ENCODE measurements at regions not wholly inside any gene's neighbourhood (a gene's known extent, or its start where the extent isn't known, plus 50 kb on each side); places are given as distances from the start of the nearest gene placed in this dataset.

- intact Hi-C loops (cut with micrococcal nuclease) = no loop called here
- no TSS peak for BruUV-seq (replicated peaks)
- H3K4me3 ChIP-seq (replicated peaks in 1 of 3; ENCODE audit: insufficient read depth in 1 of 3, low read depth in 1 of 3, low read length in 3 of 3) = no peak overlapping the region
- no peaks in the 10 kb centered on the region for H4K20me1 ChIP-seq (replicated peaks; ENCODE audit: control insufficient read depth, extremely low read depth, insufficient read depth, low read length)
- H3K27me3 ChIP-seq (ENCODE audit: control insufficient read depth in 2 of 2, insufficient read depth in 2 of 2, low read length in 2 of 2) = no peaks in the 10 kb centered on the region
- H3K27ac ChIP-seq (ENCODE audit: insufficient read depth, low read depth, low read length) = no peak overlapping the region
- no peaks in the 10 kb centered on the region for H3K79me2 ChIP-seq (ENCODE audit: control insufficient read depth, insufficient read depth, low read length)
- peaks cover 18% of the 10 kb centered on the region for H3K4me1 ChIP-seq (ENCODE audit: control insufficient read depth, extremely low read depth, insufficient read depth, low read length)
- H2AFZ ChIP-seq (ENCODE audit: low read depth, low read length) = no peak overlapping the region
- no peak overlapping the region for H3K9ac ChIP-seq (replicated peaks; ENCODE audit: extremely low read depth, insufficient read depth, low read length)
- DNase-seq (ENCODE audit: low read depth, low spot score) (peak; percentile 81), FAIRE-seq (peak; percentile 74)
- peak; percentile 91 for TF ChIP-seq GATA2 (IDR thresholded peaks at IDR 0.05; ENCODE audit: insufficient read depth, insufficient read length, low read depth, low read length)
- TF ChIP-seq EZH2 (IDR thresholded peaks at IDR 0.05; ENCODE audit: borderline replicate concordance, low read depth, low read length, severe bottlenecking) = no peak
- no peak for TF ChIP-seq CTCF (IDR thresholded peaks at IDR 0.05; ENCODE audit: extremely low read depth in 1 of 2, insufficient read depth in 1 of 2, low read depth in 1 of 2, low read length in 2 of 2)
- no peaks in the 10 kb centered on the region for H3K9me3 ChIP-seq (replicated peaks; ENCODE audit: control insufficient read depth, insufficient read depth, low read length)
- CTCF ChIA-PET = interaction anchor here (1.7 to 2.3 kb wide), 2 partner anchors 9 to 47 kb away, joined by 5 to 7 read pairs; no protein-coding TSS in a partner anchor
- dilution Hi-C loops (cut with MboI; ENCODE audit: extremely low pct_ligation_motif_present, low sequenced_read_pairs) = no loop called here
- no peaks in the 10 kb centered on the region for H3K36me3 ChIP-seq (ENCODE audit: control insufficient read depth in 2 of 2, extremely low read depth in 1 of 2, insufficient read depth in 2 of 2, low read length in 2 of 2)
- no peaks in the 10 kb centered on the region for H3K9me1 ChIP-seq (replicated peaks; ENCODE audit: control insufficient read depth, extremely low read depth, insufficient read depth, low read length)
- H3K4me2 ChIP-seq (ENCODE audit: insufficient read depth, low read length) = no peak overlapping the region
- POLR2A ChIA-PET = no interaction called here
Measured at GRCh38 chr10:29811751-29812427, 177.1 kb upstream of the SVIL start.

DNA sequence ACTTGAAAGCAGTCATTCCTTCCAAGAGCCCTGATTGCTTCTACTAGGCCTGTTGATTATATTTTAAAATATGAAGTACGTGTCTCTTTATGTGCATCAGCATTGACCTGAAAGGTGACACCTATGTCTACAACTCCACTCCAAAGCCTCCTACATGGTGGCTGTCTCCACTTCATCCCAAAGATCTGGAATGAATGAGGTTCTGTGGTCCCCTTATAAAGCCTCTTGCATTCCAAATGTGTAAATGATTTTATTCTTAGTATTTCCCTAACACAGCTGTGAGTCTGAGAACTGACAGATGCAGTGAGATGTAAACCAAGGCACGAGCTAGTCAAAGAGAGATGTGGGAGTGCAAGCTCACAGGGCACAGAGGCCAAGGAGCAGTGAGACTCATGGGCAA lies 176.0 kb upstream of the SVIL start:
- H3K4me2 ChIP-seq (ENCODE audit: insufficient read depth, low read length) = no peak overlapping the region
- no peaks in the 10 kb centered on the region for H3K9me1 ChIP-seq (replicated peaks; ENCODE audit: control insufficient read depth, extremely low read depth, insufficient read depth, low read length)
- H3K9me3 ChIP-seq (replicated peaks; ENCODE audit: control insufficient read depth, insufficient read depth, low read length) = no peaks in the 10 kb centered on the region
- DNase-seq (ENCODE audit: low read depth, low spot score) (no peak), FAIRE-seq (no peak)
- no peak overlapping the region for H2AFZ ChIP-seq (ENCODE audit: low read depth, low read length)
- no peak overlapping the region for H3K4me3 ChIP-seq (replicated peaks in 1 of 3; ENCODE audit: insufficient read depth in 1 of 3, low read depth in 1 of 3, low read length in 3 of 3)
- H3K36me3 ChIP-seq (ENCODE audit: control insufficient read depth in 2 of 2, extremely low read depth in 1 of 2, insufficient read depth in 2 of 2, low read length in 2 of 2) = no peaks in the 10 kb centered on the region
- ChIA-PET POLR2A (no interaction called here), CTCF (interaction anchor here (1.7 to 2.3 kb wide), 2 partner anchors 10 to 48 kb away, joined by 5 to 7 read pairs; no protein-coding TSS in a partner anchor)
- intact Hi-C loops (cut with micrococcal nuclease) (no loop called here), dilution Hi-C loops (cut with MboI; ENCODE audit: extremely low pct_ligation_motif_present, low sequenced_read_pairs) (no loop called here)
- H3K27ac ChIP-seq (ENCODE audit: insufficient read depth, low read depth, low read length) = no peak overlapping the region
- H3K4me1 ChIP-seq (ENCODE audit: control insufficient read depth, extremely low read depth, insufficient read depth, low read length) = peaks cover 26% of the 10 kb centered on the region
- no peaks in the 10 kb centered on the region for H4K20me1 ChIP-seq (replicated peaks; ENCODE audit: control insufficient read depth, extremely low read depth, insufficient read depth, low read length)
- H3K27me3 ChIP-seq (ENCODE audit: control insufficient read depth in 2 of 2, insufficient read depth in 2 of 2, low read length in 2 of 2) = no peaks in the 10 kb centered on the region
- no TSS peak for BruUV-seq (replicated peaks)
- no peaks in the 10 kb centered on the region for H3K79me2 ChIP-seq (ENCODE audit: control insufficient read depth, insufficient read depth, low read length)
- TF ChIP-seq, protein P1, sequence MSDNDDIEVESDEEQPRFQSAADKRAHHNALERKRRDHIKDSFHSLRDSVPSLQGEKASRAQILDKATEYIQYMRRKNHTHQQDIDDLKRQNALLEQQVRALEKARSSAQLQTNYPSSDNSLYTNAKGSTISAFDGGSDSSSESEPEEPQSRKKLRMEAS (IDR thresholded peaks at IDR 0.05; ENCODE audit: insufficient read depth, insufficient read length) = no peak
- TF ChIP-seq CTCF (IDR thresholded peaks at IDR 0.05; ENCODE audit: extremely low read depth in 1 of 2, insufficient read depth in 1 of 2, low read depth in 1 of 2, low read length in 2 of 2) (no peak), POLR2AphosphoS5 (IDR thresholded peaks at IDR 0.05; ENCODE audit: insufficient read depth, low read depth, low read length) (no peak), FOS (IDR thresholded peaks at IDR 0.05; ENCODE audit: borderline replicate concordance, insufficient read depth, low read length) (no peak), GATA2 (IDR thresholded peaks at IDR 0.05; ENCODE audit: insufficient read depth, insufficient read length, low read depth, low read length) (no peak), MYC (IDR thresholded peaks at IDR 0.05; ENCODE audit: low read depth, low read length) (no peak), POLR2A (IDR thresholded peaks at IDR 0.05; ENCODE audit: low read depth, low read length) (no peak), EZH2 (IDR thresholded peaks at IDR 0.05; ENCODE audit: borderline replicate concordance, low read depth, low read length, severe bottlenecking) (no peak), JUN (IDR thresholded peaks at IDR 0.05; ENCODE audit: borderline replicate concordance, insufficient read depth, insufficient read length, low read depth) (no peak)
- no peak overlapping the region for H3K9ac ChIP-seq (replicated peaks; ENCODE audit: extremely low read depth, insufficient read depth, low read length)

All from endothelial cell of umbilical vein (primary cell).